ENCODE measurements at regions not wholly inside any gene's neighbourhood (a gene's known extent, or its start where the extent isn't known, plus 50 kb on each side); places are given as distances from the start of the nearest gene placed in this dataset.
"Not testable (repeated sequence)": the region's sequence is repeated elsewhere in the genome, so short reads cannot be mapped to it uniquely, and the experiment has no call there.

DNA sequence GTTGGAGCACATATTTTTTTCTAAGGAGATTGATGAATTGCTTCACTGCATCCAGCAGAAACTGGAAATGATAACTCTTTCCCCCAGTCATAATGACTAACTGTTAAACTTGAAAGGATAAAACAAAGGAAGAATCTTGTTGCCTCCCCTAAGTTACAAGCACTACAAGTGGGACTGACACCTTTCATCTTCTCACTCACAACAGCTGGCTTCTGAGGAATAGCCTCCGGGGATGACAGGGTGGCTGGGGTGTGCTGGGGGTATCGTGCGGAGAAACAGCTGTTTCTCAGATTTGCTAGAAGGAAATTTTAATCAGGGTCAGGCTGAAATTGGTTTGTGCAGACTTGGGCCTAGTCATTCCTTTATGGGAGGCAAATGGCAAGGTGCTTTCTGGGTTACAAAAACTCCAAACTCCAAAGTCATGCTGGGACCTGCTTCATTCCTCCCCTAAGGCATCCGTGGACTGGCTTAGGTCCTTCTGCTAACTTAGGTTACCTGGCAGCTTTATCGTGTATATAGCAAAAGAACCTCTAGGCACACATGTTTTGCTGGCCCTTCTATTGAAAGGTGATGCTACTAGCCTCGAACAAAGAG is 557.2 kb downstream of the TOX3 start:
- no peaks in the 10 kb centered on the region for H3K9me3 ChIP-seq (ENCODE audit: control insufficient read depth in 5 of 5, low read length in 5 of 5)
- no peak overlapping the region for H3K9ac ChIP-seq (ENCODE audit: low read length in 5 of 5)
- H3K4me1 ChIP-seq (ENCODE audit: control insufficient read depth in 5 of 5, insufficient read depth in 5 of 5, low read length in 5 of 5): no peaks in the 10 kb centered on the region
- no peak overlapping the region for H3K4me3 ChIP-seq (ENCODE audit: low read depth in 1 of 5, low read length in 5 of 5)
- H3K27me3 ChIP-seq (ENCODE audit: control insufficient read depth in 5 of 5, insufficient read depth in 4 of 5, low read length in 5 of 5): peaks cover 0 to 2% (median 0%) of the 10 kb centered on the region in 5 donors
- no peak overlapping the region for H3K27ac ChIP-seq (ENCODE audit: low read depth, low read length)
- H3K36me3 ChIP-seq (ENCODE audit: control insufficient read depth in 5 of 5, insufficient read depth in 5 of 5, low read length in 5 of 5): no peaks in the 10 kb centered on the region

DNA sequence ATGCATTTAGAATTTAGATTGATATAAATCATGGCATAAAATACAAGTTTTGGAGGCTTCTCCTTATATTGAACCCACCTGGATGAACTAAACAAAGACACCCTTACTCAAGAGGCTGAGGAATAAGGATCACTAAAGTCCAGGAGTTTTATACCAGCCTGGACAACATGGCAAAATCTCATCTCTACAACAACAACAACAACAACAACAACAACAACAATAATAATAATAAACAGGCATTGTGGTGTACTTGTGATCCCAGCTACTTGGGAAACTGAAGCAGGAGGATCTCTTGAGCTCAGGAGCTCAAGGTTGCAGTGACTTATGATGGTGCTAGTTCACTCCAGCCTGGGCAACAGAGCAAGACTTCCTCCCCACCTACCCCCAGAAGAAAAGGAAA is 558.0 kb downstream of the TOX3 start:
- H3K27ac ChIP-seq (ENCODE audit: low read depth, low read length): no peak overlapping the region
- no peaks in the 10 kb centered on the region for H3K4me1 ChIP-seq (ENCODE audit: control insufficient read depth in 5 of 5, insufficient read depth in 5 of 5, low read length in 5 of 5)
- no peak overlapping the region for H3K9ac ChIP-seq (ENCODE audit: low read length in 5 of 5)
- no peaks in the 10 kb centered on the region for H3K36me3 ChIP-seq (ENCODE audit: control insufficient read depth in 5 of 5, insufficient read depth in 5 of 5, low read length in 5 of 5)
- H3K9me3 ChIP-seq (ENCODE audit: control insufficient read depth in 5 of 5, low read length in 5 of 5): no peaks in the 10 kb centered on the region
- H3K27me3 ChIP-seq (ENCODE audit: control insufficient read depth in 5 of 5, insufficient read depth in 4 of 5, low read length in 5 of 5): peaks cover 0 to 2% (median 0%) of the 10 kb centered on the region in 5 donors
- no peak overlapping the region for H3K4me3 ChIP-seq (ENCODE audit: low read depth in 1 of 5, low read length in 5 of 5)

DNA sequence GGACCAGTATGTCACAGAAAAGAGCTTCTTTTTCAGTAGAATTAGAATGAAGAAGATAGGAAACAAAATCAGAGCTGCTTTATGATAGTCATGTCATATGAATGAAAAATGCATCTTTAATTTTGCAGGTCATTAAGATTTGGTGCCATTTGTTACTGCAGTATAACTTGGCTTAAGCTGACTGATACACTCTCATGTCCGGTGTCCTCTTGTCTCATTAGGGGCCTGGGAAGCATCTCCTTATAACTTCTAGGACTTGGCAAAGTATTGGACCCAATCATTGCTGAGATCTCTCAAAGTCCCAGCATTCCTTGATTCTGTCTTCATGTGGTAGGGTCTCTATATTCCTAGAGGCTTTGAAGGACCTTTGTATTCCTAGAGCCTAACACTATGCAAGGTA is 559.4 kb downstream of the TOX3 start:
- Histone ChIP-seq H3K9me3 (ENCODE audit: control insufficient read depth in 5 of 5, low read length in 5 of 5) (no peaks in the 10 kb centered on the region), H3K4me3 (ENCODE audit: low read depth in 1 of 5, low read length in 5 of 5) (no peak overlapping the region), H3K36me3 (ENCODE audit: control insufficient read depth in 5 of 5, insufficient read depth in 5 of 5, low read length in 5 of 5) (no peaks in the 10 kb centered on the region), H3K27me3 (ENCODE audit: control insufficient read depth in 5 of 5, insufficient read depth in 4 of 5, low read length in 5 of 5) (peaks cover 0 to 2% (median 0%) of the 10 kb centered on the region in 5 donors), H3K4me1 (ENCODE audit: control insufficient read depth in 5 of 5, insufficient read depth in 5 of 5, low read length in 5 of 5) (no peaks in the 10 kb centered on the region), H3K27ac (ENCODE audit: low read depth, low read length) (no peak overlapping the region), H3K9ac (ENCODE audit: low read length in 5 of 5) (no peak overlapping the region)

DNA sequence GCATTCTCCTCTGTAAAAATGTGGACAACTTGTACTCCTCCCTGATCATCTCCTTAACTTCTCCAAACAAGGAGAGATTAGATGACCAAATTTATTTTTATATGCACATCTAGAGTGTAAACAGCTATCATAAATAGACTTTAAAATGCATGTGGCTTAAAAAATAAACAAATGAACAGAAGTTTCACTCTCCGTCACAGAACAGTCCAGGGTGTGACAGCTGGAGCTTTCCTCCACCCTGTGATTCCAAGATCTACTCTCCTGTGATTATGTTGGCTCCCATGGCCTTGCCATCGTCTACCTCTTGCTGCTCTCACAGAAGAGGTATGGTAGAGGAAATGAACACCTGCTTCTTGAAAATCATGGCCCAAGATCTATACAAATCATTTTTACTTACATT is 560.2 kb downstream of the TOX3 start:
- Histone ChIP-seq H3K4me1 (ENCODE audit: control insufficient read depth in 5 of 5, insufficient read depth in 5 of 5, low read length in 5 of 5) (no peaks in the 10 kb centered on the region), H3K9ac (ENCODE audit: low read length in 5 of 5) (no peak overlapping the region), H3K9me3 (ENCODE audit: control insufficient read depth in 5 of 5, low read length in 5 of 5) (no peaks in the 10 kb centered on the region), H3K4me3 (ENCODE audit: low read depth in 1 of 5, low read length in 5 of 5) (no peak overlapping the region), H3K27ac (ENCODE audit: low read depth, low read length) (no peak overlapping the region), H3K36me3 (ENCODE audit: control insufficient read depth in 5 of 5, insufficient read depth in 5 of 5, low read length in 5 of 5) (no peaks in the 10 kb centered on the region), H3K27me3 (ENCODE audit: control insufficient read depth in 5 of 5, insufficient read depth in 4 of 5, low read length in 5 of 5) (peaks cover 0 to 1% (median 0%) of the 10 kb centered on the region in 5 donors)

DNA sequence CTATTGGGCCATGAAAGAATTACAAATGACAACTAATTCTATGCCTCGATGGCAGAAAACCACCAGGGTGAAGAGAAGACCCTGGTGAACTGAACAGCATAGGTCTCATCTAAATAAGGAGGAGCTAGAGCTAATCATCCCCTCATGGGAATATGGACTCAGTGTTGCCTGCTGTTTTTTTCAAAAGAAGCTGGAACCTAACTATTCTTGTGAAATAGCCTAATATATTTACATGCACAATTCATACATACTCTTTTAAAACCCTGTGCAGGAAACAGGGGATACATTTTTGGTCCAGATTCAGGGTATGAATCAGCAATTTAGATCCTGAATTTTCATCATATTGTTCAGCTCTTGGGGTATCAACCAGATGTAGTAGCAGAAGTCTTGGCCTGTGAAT is 560.6 kb downstream of the TOX3 start:
- Histone ChIP-seq H3K27ac (ENCODE audit: low read depth, low read length) (no peak overlapping the region), H3K4me3 (ENCODE audit: low read depth in 1 of 5, low read length in 5 of 5) (no peak overlapping the region), H3K9me3 (ENCODE audit: control insufficient read depth in 5 of 5, low read length in 5 of 5) (no peaks in the 10 kb centered on the region), H3K9ac (ENCODE audit: low read length in 5 of 5) (no peak overlapping the region), H3K27me3 (ENCODE audit: control insufficient read depth in 5 of 5, insufficient read depth in 4 of 5, low read length in 5 of 5) (no peaks in the 10 kb centered on the region), H3K36me3 (ENCODE audit: control insufficient read depth in 5 of 5, insufficient read depth in 5 of 5, low read length in 5 of 5) (no peaks in the 10 kb centered on the region), H3K4me1 (ENCODE audit: control insufficient read depth in 5 of 5, insufficient read depth in 5 of 5, low read length in 5 of 5) (no peaks in the 10 kb centered on the region)

DNA sequence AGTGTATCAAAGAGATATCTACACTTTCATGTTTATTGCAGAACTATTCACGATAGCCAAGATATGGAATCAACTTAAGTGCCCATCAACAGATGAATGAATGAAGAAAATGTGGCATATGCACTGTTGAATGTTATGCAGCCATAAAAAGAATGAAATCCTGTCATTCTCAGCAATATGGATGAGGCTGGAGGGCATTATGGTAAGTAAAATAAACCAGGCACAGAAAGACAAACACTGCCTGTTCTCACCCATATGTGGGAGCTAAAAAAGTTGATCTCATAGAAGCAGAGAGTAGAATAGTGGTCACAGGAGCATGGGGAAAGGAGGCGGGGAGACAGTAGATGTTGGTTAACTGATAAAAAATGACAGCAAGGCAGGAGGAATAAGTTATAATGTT is 561.8 kb downstream of the TOX3 start:
- no peaks in the 10 kb centered on the region for H3K36me3 ChIP-seq (ENCODE audit: control insufficient read depth in 5 of 5, insufficient read depth in 5 of 5, low read length in 5 of 5)
- no peaks in the 10 kb centered on the region for H3K4me1 ChIP-seq (ENCODE audit: control insufficient read depth in 5 of 5, insufficient read depth in 5 of 5, low read length in 5 of 5)
- no peak overlapping the region for H3K4me3 ChIP-seq (ENCODE audit: low read depth in 1 of 5, low read length in 5 of 5)
- no peaks in the 10 kb centered on the region for H3K27me3 ChIP-seq (ENCODE audit: control insufficient read depth in 5 of 5, insufficient read depth in 4 of 5, low read length in 5 of 5)
- no peak overlapping the region for H3K27ac ChIP-seq (ENCODE audit: low read depth, low read length)
- no peaks in the 10 kb centered on the region for H3K9me3 ChIP-seq (ENCODE audit: control insufficient read depth in 5 of 5, low read length in 5 of 5)
- H3K9ac ChIP-seq (ENCODE audit: low read length in 5 of 5): no peak overlapping the region

DNA sequence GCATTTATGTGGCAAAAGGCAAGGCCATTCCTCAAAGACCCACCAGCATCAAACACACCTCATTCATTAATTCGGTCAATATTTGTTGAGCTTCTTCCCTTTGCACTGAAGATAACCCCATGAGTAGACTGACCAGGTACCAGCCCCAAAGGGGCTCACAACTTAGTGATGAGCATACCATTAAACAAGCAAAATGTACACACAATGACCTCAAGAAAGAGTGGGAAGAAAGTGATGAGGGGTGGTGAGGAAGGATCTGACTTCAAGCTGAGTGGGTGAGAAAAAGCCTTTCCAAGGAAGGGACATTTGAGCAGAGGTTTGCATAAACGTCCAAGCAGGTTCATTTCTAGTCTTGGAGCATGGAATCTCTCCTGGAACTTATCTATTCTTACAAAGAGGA is 562.5 kb downstream of the TOX3 start:
- Histone ChIP-seq H3K27me3 (ENCODE audit: control insufficient read depth in 5 of 5, insufficient read depth in 4 of 5, low read length in 5 of 5) (no peaks in the 10 kb centered on the region), H3K27ac (ENCODE audit: low read depth, low read length) (no peak overlapping the region), H3K36me3 (ENCODE audit: control insufficient read depth in 5 of 5, insufficient read depth in 5 of 5, low read length in 5 of 5) (no peaks in the 10 kb centered on the region), H3K9ac (ENCODE audit: low read length in 5 of 5) (no peak overlapping the region), H3K4me3 (ENCODE audit: low read depth in 1 of 5, low read length in 5 of 5) (no peak overlapping the region), H3K4me1 (ENCODE audit: control insufficient read depth in 5 of 5, insufficient read depth in 5 of 5, low read length in 5 of 5) (no peaks in the 10 kb centered on the region), H3K9me3 (ENCODE audit: control insufficient read depth in 5 of 5, low read length in 5 of 5) (no peaks in the 10 kb centered on the region)

DNA sequence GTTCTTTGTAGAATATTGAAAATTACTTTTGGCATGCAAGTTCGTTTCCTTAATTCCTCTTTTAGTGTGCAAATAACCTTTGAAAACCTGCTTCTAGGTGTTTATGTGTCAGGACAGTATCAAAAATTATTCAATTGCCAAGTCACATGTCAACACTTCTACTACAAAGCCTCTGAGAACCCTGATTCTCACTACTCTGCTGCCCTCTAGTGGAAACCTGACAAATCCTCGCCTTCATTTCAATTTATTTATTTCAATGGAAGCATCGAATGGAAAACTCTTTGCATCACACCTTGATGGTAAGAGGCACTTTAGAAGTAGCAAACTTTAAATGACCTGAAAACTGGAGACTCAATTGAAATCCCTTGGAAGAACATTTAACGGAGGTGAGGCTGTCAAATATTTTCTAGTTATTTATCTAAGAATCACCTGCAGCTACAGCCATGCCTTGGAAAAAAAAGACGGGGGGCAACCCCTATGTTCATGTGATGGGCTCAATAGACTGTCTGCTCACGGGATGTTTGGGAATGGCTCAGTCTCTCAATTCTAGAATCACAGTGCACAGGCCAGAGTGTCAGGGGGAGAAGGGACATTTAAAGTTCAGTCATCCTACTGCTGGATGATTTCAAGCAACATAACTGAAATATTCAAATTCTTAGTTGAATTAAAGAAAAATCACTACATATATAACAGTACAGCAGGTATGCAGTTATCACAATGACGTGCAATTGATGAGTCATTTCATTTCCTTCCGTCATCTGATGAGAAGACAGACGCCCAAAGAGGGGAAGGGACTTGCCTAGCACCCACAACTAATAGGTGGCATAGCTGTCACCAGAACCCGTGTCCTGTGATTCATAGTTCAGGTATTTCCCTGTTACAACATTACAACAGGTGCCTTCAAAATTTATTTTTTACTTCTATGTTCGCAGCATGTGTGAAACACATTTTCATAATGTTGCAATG is 563.9 kb downstream of the TOX3 start:
- H3K9ac ChIP-seq (ENCODE audit: low read length in 5 of 5): no peak overlapping the region
- H3K4me1 ChIP-seq (ENCODE audit: control insufficient read depth in 5 of 5, insufficient read depth in 5 of 5, low read length in 5 of 5): no peaks in the 10 kb centered on the region
- H3K27ac ChIP-seq (ENCODE audit: low read depth, low read length): no peak overlapping the region
- no peaks in the 10 kb centered on the region for H3K9me3 ChIP-seq (ENCODE audit: control insufficient read depth in 5 of 5, low read length in 5 of 5)
- no peak overlapping the region for H3K4me3 ChIP-seq (ENCODE audit: low read depth in 1 of 5, low read length in 5 of 5)
- H3K36me3 ChIP-seq (ENCODE audit: control insufficient read depth in 5 of 5, insufficient read depth in 5 of 5, low read length in 5 of 5): no peaks in the 10 kb centered on the region
- H3K27me3 ChIP-seq (ENCODE audit: control insufficient read depth in 5 of 5, insufficient read depth in 4 of 5, low read length in 5 of 5): no peaks in the 10 kb centered on the region

DNA sequence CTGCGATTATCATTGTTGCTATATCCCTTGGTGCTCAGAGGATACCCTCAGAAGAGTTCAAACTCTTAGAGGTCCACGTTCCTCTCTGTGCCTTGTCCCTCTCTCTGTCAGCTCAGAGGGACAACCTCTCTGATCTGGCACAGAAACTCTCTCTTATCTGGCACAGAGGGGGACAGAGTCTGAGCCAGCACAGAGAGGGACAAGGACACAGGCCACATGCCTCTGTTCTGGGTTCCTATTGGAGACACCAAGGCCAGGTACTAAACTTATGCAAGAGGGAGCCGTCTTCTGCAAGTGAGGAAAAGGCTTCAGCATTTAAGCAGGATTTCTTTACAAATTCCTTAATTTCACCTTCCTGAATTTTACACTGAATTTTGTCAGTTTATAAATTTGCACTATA is 565.2 kb downstream of the TOX3 start:
- Histone ChIP-seq H3K9ac (ENCODE audit: low read length in 5 of 5) (no peak overlapping the region), H3K27me3 (ENCODE audit: control insufficient read depth in 5 of 5, insufficient read depth in 4 of 5, low read length in 5 of 5) (no peaks in the 10 kb centered on the region), H3K4me3 (ENCODE audit: low read depth in 1 of 5, low read length in 5 of 5) (no peak overlapping the region), H3K4me1 (ENCODE audit: control insufficient read depth in 5 of 5, insufficient read depth in 5 of 5, low read length in 5 of 5) (no peaks in the 10 kb centered on the region), H3K36me3 (ENCODE audit: control insufficient read depth in 5 of 5, insufficient read depth in 5 of 5, low read length in 5 of 5) (no peaks in the 10 kb centered on the region), H3K9me3 (ENCODE audit: control insufficient read depth in 5 of 5, low read length in 5 of 5) (no peaks in the 10 kb centered on the region), H3K27ac (ENCODE audit: low read depth, low read length) (no peak overlapping the region)

DNA sequence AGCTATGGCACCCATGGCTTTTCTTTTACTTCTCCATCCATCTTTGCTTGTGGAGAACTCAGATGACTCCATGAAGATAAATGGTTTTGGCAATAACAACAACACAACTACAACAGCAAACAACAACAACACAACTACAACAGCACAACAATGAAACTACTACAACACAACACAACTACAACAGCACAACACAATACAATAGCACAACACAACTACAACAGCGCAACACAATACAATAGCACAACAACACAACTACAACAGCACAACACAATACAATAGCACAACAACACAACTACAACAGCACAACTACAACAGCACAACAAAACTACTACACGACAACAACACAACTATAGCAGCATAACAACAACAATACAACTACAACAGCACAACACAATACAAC is 569.4 kb downstream of the TOX3 start:
- H3K36me3 ChIP-seq (ENCODE audit: control insufficient read depth in 5 of 5, insufficient read depth in 5 of 5, low read length in 5 of 5): not testable (repeated sequence)

More for the DNA sequence above, 569.4 kb downstream of the TOX3 start:
- not testable (repeated sequence) for H3K9ac ChIP-seq (ENCODE audit: low read length in 5 of 5); H3K9me3 ChIP-seq (ENCODE audit: control insufficient read depth in 5 of 5, low read length in 5 of 5); H3K27ac ChIP-seq (ENCODE audit: low read depth, low read length); H3K27me3 ChIP-seq (ENCODE audit: control insufficient read depth in 5 of 5, insufficient read depth in 4 of 5, low read length in 5 of 5); H3K4me3 ChIP-seq (ENCODE audit: low read depth in 1 of 5, low read length in 5 of 5); H3K4me1 ChIP-seq (ENCODE audit: control insufficient read depth in 5 of 5, insufficient read depth in 5 of 5, low read length in 5 of 5)

Measured in subcutaneous abdominal adipose tissue (tissue), 5 donors.